ENCODE measurements at regions not wholly inside any gene's neighbourhood (a gene's known extent, or its start where the extent isn't known, plus 50 kb on each side); places are given as distances from the start of the nearest gene placed in this dataset.

DNA sequence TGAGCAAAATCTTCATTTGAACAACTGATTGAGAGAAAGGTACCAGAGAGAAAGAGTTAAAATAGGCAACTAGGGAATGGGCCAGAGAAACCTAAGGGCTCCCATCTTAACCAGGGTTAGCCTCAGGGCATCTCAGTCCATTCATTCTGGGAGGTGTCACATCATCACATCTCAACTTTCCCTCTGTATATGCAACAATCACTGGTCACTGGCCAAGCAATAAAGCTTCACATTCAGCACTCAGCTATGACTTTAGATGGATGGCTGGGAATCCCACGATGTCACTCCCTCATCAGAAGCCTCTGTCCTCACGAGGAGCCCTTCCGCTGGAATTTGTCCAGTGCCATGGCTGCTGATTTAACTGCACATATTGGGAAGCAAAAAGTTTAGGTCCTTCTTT is 172.1 kb upstream of the MGMT start:
- no peak for DNase-seq (ENCODE audit: low read depth)

DNA sequence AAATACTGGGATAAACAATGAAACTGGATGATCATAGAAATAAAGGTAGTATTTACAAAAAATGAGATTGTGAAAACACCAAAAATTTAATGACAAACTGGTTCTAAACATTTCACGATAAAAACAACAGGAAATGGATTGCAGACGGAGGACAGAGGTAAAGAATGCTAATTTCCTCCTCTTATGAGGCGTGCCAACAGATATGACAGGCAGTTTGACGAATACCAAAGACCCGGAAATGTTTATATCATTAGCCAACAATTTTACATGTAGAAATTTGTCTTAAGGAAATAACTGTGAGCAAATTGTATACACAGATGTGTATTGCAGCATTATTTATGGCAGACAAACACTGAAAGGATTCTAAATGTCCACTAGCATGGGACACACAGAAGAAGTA is 162.0 kb upstream of the MGMT start:
- no peak for DNase-seq (ENCODE audit: low read depth)

DNA sequence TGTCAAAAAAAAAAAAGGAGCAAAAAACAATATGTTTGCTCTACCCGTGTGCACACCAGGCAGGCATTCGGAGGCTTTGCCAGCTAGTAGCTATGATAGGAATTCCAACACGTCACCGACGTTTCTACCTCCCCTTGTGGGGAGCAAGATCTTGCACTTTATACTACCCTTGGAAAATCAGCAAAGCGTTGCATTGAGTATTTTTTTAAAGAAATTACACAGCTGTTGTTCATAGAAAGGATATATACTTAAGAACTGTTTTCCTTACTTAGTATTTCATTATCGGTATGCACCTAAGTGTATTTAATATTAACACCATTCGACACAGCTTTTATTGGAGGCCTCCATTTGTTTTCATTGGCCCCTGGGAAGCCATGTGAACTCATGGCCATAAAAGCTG is 159.9 kb upstream of the MGMT start:
- DNase-seq (ENCODE audit: low read depth) = no peak

DNA sequence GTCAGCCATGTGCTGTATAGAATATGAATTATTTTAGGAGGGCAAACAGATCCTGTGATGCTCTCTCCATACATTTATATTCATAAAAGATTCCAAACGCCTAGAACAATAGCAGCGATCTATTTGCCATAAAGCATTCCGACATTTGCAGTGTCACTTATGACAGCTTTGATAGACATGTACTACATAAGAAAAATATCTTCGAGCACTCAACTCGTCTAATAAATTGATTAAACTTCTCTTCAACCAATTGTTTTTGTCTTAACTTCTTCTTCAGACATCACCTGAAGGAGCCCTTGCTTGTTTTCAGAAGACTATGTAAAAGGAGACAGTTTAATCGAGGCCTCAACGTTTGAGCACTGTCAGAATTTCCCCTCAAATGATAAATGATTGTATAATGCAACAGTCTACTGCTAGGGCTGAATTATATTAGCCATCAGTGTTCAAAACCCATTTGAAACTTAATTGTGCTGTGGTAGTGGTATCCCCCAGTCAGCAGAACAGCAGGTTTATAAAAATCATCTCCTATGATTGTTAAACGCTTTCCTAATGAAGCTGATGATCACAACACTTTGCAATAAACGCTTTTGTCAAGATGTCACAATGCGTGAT is 158.0 kb upstream of the MGMT start:
- no peak for DNase-seq (ENCODE audit: low read depth)

DNA sequence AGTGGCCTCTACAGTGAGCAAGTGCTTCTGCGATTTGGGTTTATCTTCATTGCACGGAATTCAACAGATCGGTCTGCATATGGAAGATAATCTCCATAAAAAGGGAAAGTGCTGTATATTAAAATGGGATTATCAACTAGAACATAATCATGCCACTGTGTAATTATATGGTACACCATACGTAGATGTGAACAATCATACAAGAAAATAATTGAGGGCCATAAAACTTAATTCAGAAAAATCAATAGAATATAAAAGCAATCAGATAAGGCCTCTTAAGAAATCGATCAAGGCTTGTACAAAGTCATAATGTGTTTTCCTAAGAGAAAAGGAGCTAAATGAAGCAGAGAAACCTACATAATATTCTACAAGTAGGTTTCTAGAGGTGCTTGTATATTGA is 157.5 kb upstream of the MGMT start:
- no peak for DNase-seq (ENCODE audit: low read depth)

DNA sequence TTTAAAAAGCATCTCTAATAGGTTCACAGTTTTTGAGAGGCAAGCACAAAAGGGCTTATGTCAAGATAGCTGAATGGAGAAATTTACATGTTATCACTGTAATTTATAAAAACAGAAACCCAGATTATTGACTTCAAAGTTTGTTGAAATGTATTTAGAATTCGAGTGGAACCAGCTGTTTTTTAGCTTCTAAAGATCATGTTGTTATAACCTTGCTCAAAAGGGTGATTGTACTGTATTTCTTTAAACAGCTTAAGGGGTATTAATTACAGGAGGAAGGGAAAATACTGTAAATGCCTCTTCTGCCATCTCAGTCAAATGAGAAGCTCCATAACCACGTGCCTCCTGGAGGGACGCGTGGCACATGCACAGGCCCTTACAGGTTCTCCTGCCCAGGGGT is 156.2 kb upstream of the MGMT start:
- DNase-seq (ENCODE audit: low read depth) = no peak

DNA sequence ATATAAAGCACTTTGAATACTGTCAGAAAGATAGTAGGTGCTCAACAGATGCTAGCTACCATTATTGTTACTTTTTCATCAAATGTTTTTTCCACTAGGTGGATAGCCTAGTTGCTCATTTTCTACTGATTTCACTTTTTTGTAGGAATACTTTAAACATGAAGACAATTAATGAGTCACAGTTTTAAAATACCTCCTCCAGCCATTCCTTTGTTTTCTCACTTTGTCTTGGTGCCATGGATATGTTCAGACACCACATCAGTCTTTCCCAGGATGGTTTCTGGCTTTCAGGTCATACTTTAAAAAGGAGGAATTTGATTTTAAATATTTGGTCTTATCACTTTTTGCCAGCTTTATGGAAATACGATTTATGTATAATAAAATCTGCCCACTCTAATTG is 147.1 kb upstream of the MGMT start:
- DNase-seq (ENCODE audit: low read depth) = no peak

DNA sequence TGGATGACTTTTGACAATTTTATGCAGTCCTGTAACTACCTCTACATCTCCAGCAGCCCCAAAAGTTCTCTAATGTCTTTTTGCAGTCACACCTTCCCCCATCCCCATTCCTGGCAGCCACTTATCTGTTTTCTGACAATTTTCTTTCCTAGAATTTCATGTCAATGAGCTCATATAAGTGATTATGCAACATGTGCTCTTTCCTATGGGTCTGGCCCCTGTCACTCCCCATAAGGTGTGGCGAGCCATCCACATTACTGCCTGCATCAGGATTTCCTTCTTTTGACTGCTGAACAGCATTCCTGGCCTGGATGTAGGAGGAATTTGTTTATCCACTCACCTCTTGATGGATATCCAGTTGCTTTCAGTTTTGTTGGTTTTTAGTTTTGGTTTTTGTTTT is 146.7 kb upstream of the MGMT start:
- DNase-seq (ENCODE audit: low read depth) = no peak

DNA sequence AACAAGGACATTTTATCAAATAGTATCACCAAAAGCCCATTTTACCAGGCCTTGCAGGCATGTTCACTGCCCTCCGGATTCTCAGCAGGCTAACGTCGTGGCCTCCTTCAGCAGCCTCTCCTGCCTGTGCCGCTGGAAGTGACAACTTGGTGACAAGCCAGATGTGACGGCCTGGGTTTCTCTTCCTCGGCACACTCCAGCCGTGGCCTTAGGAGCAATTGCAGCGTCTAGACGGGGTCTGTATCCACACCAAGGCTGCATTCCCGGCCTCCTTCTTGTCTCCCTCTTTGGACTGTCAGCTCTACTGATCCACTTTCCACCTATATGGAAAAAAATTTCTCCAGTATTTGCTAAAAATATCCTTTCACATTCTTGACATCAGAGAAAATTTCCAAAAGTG is 145.3 kb upstream of the MGMT start:
- no peak for DNase-seq (ENCODE audit: low read depth)

DNA sequence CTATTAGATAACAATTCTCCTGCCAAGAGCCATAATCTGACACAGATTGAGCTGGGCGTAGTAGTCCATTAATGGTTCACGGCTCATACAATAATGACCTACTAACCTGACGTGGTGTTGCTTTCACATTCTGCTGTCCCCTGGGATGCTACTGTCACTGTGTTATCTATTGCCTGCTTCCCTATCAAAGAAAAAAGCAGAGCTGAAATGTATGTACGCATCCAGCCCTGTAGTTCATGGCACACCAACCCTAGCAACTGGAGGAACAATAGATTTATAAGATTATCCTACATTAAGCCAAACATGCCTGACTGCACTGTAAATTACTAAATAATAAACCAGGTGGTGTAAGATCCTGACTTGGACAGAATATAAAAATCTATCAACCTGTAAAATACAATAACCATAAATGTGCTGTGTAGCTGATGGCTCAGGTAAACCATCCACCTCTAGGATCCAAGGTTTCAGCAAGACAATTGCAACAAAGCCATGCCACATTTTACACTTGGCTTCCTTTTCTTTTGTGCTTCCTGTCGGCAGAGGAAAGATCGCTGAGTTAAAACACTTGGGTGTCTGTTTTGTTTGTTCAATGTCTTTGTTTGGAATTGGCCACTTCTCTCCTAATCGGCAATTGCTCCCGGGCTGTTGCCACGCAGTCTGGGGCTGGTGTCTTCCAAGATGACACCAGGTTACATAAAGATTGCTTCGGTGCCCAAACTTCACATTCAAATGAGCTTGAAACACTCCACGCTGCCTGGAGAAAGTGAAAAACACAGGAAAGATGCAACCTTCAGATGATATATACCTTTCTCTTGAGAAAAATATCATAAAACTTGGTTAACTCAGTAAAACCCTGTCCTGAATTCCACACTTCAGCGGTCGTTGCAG is 143.9 kb upstream of the MGMT start:
- DNase-seq (ENCODE audit: low read depth) = no peak

DNA sequence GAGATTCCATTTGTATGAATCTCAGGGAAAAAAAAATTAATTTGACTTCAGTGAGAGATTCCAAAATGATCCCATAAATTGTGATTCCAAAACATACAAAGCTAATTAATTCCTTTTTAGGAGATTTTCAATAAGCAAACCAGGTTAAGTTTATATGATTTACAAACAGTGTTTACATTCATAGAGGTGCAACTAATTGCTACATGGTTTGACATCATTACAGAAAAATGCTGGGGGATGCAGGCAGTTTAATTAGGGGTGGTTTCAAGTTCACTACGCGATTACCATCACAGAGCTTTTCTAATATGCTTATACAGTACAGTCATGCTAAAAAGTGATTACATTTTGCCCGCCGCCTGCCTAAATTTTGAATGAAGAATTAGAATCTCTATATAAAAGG is 143.2 kb upstream of the MGMT start:
- no peak for DNase-seq (ENCODE audit: low read depth)

DNA sequence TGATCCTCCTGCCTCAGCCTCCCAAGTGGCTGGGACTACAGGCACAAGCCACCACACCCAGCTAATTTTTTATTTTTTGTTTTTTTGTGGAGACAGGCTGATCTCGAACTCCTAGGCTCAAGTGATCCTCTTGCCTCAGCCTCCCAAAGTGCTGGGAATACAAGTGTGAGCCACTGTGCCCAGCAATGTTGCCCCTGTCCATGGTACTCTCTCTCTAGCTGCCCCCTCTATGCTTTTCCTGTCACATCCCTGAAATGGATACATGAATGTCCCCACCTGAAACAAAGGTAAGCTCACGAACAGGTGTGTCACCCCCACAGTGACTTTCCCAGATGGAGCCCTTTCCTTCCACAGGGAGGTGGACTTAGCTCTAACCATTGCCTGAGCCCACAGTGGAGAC is 141.1 kb upstream of the MGMT start:
- DNase-seq (ENCODE audit: low read depth) = no peak

DNA sequence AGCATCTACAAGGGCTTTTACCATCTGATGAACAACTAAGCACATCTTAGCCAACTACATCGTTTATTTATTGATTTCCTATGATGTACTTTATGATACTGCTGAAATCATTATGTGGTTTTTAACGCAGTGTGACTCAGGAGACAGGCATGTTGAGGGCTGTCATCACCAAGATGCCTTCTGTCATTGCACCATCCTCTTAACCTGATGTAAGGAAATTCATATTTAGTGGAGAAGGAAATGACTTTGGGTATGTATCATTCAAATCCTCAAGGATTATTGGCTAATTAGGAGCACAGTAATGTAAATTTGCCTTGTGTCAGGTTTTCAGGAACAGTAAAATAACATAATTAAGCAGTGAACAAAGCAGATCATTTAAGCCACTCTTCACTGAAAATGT is 138.5 kb upstream of the MGMT start:
- DNase-seq (ENCODE audit: low read depth) = peak; percentile 17

DNA sequence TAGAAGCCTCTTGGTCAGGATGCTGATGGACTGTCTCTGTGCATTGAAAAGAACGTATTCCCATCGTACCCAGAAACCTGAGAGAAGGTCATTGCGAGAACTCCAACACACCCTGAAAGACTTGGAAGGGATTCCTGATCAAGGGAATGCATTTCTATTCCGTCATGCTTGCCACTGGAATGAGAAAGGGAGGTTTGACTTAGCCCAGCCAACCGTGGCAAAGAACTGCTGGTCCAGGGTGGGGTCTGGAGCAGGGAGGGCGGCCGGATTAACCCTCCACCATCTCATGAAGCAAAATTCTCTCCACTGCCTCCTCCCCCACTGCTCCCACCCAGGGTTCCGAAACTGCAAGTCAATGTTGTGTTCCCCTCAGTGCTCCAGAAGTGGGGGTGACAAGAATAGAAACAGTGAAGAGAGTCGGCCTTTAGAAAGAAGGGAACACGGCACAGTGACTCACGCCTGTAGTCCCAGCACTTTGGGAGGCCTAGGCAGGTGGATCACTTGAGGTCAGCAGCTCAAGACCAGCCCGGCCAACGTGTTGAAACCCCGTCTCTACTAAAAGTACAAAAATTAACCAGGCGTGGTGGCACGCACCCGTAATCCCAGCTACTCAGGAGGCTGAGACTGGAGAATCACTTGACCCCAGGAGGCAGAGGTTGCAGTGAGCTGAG is 137.5 kb upstream of the MGMT start:
- no peak for DNase-seq (ENCODE audit: low read depth)

DNA sequence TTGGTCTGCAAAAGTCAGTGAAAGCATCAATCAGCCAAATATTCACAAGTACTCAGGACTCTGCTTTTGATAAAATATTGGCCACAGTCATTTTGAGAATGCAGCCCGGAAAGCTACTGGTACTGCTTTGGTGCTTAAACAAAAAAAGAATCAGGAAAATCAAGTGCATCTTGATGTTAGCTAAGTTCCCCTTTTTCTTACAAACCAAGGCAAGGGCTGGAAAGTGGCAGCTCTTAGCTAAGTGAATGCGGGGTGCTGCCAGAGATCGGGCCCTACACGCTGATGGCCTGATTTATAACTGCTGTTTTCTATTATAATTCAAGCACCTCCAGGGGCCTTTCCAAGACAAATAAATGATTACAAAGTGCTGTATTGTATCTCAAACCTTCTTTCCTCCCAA is 136.8 kb upstream of the MGMT start:
- no peak for DNase-seq (ENCODE audit: low read depth)

DNA sequence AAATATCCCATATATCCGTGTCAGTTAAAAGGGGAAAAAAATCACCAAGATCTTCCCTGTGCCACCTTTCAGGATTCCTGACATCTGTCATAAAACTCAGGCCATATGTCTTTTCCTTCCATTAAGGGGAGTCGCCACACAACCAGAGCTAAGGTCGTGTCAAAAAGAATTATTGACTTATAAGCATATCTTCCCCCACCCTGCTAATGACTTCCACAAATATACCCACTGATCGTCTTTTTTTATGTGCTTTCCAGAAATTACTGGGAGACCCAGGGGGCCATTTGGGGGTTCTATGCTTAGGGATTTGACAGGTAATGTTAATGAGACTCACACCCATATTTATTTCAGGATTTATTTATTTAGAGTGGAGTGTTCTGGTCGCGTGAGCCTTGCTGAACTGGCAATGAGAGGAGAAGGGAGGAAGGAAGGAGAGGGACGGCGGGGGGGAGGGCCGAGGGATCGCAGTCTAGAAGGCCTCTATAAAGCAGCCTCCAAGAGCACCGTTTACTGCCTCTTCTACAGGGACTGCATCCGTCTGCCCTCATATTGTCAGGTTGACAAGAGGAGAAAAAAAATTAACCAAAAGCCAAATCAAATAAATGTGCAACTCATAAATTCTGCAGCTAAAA is 135.7 kb upstream of the MGMT start:
- no peak for DNase-seq (ENCODE audit: low read depth)

DNA sequence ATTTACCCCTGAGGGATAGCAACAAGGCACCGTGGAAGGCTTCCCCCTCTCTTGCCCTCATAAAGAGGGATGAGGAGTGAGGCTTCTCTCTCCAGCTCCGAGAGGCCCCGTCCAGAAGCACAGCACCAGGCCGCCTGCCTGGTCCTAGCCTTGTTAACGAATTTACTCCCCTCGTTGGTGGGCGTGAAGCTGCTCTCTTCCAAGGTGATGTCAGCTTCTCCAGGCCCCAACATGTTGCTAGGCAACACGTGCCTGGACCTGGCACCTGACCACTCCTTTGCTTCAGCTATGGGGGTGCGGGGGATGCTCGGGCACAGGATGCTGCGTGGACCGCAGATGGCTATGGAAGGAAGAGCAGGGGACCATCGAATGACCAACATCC is 135.2 kb upstream of the MGMT start:
- no peak for DNase-seq (ENCODE audit: low read depth)

DNA sequence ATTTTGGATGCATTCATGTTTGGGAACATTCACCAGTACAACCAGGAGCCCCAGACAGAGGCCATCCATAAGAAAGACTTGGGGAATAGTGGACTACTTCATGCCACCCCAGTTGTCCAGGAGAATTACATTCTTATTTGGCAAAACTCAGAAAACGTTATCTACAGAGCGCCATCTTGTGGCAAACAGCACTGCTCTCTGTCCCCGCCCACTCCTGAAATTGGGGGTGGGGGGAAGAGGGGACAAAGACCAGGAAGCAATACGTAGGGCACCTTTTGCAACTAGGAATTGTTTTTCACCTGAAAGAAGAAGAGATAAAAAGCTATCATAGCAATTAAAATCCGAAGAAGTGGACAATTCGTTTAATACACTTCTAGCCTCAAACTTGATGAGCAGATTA is 134.6 kb upstream of the MGMT start:
- DNase-seq (ENCODE audit: low read depth) = peak; percentile 12

DNA sequence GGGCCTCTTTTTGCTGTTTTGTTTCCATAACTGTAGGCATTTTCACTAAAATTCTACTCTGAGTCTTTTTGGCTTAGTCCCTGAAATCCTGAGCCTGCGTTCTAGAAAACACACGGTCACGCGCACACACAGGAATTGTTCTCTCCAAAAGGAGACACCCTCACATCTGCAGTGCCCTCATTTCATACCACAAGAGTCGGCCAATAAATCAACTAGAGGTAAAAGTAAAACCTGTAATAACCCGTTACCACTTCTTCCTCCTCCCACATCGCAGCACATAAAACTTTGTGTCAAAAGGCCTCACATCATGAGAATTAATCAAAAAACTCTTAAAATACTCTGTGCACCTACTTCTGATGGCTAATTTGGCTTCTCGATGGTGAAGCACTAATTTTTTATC is 133.3 kb upstream of the MGMT start:
- DNase-seq (ENCODE audit: low read depth) = no peak

DNA sequence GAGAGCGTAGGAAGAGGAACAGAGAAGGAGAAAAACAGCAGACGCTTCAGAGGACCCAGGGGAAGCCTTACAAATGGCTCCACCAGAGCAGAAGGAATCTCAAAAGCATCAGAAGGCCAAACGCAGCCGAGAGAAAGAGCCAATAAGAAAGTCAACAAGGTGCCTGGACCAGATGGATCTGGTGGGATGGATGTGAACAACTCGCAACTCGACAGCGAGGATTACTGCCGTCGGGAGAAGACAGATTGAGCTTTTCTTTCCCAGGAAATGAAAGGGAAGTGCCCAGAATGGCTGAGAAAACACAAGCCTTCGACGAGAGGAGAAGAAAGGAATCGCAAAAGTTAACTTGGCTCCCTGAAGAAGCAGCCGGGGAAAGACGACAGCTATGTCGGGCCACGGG is 132.8 kb upstream of the MGMT start:
- DNase-seq (ENCODE audit: low read depth) = no peak

DNA sequence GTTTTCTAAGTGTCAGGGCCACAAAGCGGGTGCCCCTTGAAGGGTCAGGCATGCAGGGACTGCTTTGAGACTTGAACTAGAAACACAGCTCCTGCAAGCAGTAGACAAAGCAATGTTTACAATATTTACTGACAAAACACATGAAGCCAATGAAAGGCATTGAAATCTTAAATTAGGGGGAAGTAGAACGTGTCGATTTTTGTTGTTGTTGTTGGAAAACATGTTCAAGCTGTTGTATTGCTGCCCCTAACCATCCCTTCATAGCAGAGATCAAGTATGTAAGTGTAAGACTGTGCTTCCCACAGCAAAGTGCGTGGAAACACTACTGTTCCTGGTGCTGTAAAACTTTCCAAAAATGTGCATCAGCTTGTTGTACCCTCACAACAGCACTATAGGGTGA is 131.6 kb upstream of the MGMT start:
- DNase-seq (ENCODE audit: low read depth) = no peak

DNA sequence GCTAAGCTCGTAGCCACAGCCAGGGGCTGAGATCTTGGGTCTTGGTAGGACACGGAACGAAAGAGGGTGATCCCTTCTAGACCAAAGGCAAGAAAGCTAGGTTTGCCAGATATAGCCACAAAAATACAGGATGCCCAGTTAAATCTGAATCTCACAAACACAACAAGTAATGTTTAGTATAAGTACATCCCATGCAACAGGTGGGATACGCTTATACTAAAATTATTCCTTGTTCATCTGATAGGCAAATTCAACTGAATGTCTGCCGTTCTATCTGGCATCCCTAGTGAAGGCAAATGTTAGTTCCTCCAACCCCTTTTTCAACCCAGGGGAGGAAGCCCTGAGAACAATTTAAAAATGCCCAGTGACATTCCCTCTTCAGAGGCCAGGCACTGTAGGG is 131.1 kb upstream of the MGMT start:
- no peak for DNase-seq (ENCODE audit: low read depth)
